Activated T-helper 1 cell treated with anti-CD3 and anti-CD28 coated beads, Interleukin-2, amount 50 U/mL, for 16 hours (primary cell): ENCODE measurements at regions not wholly inside any gene's neighbourhood (a gene's known extent, or its start where the extent isn't known, plus 50 kb on each side); places are given as distances from the start of the nearest gene placed in this dataset.
"Not testable (repeated sequence)": the region's sequence is repeated elsewhere in the genome, so short reads cannot be mapped to it uniquely, and the experiment has no call there.

ENCODE experiments used
- DNase-seq, 2 donors: peaks; one replicate each; pipeline ENCODE4 v3.0.0-alpha.2; 2020; ENCODE audit warnings: low read depth in 1 of 2, low spot score in 1 of 2

DNA sequence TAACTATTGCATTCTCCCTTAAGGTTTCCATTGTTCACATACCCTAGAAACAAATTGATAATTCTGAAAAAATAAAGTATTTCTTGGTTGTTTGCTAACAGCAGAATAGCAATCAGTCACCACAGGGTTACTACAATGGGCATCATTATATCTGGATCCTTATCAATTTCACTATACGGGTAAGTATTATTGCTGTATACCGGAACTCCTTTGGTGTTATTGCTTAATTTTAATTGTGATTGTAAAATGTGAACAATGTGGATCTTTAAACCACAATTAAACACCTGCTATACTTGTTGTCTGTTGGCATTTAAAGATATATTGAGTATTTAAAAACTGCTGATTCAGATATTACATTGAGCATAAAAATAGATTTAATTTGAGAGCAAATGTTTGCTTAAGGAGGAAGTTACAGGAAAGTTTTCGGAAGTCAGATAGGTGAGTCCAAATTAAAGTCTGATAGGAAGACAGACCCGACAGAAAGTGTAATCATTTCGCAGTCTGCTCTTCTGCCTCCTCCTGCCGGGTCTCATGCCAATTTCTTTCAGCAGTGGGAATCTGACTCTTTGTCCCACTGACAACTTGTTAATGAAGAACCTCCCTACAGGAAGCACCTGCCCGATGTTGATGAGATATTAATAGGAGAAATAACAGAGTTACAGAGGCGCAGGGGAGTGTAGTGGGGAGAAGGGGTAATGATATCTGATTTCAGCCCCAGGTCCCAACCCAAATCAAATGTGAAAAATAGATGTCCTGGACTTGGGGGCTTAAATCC lies 169.7 kb upstream of the TBC1D5 start:
- no peak for DNase-seq

DNA sequence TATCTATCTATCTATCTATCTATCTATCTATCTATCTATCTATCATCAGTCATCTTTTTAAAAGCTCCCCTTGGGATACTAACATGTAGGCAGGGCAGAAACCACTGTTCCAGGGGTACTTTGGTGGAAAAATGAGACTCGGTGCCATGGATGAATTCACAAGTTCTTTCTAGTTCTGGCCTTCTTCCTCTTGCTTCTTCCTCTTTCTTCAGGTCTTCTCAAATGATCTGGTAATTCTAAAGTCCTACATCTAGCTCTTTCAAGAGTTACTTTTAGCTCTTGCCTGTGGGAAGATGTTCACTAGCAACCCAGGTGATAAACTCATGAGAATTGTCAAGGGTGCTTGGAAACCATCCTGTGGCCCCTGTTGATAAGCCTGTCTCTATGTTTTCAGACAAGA lies 168.5 kb upstream of the TBC1D5 start:
- no peak for DNase-seq

DNA sequence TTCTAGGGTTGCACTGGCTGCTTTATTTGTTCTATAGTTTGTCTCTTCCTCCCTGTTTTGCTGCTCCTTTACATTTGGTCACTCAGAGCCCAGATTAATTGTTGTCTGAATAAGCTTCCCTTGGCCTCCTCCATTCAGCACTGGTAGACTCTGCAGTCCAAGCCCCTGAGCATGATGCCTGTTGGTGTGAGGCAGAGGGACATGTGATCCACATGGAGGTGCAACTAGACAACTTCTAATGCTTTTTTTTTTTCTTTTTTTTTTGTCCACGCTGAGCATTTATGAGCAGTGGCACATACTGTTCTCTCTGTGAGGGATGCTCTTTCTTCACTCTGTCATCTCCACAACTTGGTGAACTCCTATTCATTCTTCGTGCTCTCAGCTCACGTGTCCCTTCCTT lies 167.3 kb upstream of the TBC1D5 start:
- DNase-seq = no peak

DNA sequence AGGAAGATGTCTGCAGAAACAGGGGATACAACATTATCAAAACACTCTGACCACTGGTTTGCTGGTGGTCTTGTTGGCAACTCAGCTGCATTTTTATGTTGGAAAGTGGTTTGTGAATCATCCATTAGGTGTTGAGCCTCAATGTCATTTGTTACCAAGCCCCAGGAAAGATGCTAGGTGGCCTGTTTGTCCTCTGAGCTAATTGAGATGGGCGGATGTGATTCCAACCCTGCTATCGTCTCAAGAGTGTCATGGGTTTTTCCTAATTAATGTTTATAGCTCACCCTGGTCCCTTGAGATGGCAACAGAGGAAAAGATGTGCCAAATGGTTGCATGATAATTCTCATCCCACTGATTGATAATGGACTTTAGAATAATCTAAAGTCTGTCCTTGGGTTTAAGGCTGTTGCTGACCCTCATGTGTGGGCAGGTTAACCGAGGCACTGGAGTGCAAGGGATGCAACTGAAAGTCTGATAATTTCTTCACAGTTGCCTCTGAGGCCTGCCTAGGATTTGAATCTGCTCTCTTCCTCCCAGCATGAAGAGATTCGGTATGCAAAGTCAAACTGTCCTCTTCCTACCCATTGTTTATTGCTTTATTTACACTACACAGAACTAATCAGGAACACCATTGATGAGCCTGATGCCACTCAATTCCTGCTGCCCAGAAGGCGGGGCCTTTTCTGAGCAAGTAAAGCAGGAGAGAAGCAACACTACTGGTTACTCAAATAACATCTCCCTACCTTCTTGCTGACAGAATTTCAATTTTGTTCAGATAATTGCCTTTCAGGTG lies 166.2 kb upstream of the TBC1D5 start:
- DNase-seq = no peak

DNA sequence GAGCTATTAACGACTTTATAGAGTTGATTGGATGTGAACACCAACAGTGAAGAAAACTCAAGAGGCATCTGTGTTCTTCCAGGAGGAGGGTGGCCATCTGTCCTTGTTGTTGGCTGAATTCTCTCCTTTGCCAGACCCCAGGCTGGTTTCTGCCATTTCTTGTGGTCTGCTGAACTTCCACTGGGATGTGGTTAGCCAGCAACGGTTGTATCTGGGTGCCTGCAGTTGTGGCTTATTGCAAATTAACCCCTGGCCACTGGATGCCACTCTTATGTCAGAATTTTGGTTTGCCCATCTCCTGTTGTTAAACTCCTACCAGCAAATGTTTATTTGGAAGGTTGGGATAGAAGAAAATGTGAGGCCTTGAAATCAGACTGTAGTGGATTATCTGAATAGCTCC lies 163.6 kb upstream of the TBC1D5 start:
- no peak for DNase-seq

DNA sequence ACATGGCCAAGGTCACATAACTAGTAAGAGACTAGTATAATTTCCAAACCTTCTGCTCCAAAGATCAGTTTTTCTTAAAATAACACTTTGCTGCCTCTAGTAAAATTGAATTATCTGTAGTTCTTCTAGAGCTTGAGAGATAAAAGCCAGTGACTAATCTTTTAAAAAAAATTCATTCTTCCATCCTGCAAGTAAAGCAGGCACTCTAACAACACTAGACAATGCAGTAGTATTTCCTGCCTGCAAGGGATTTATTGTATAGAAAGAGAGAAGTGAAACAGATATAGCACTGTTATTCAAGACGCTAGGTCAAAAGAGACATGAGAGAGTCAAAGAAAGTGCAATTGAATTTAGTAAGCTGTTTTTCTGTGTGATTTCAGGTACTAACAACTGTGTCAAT lies 159.5 kb upstream of the TBC1D5 start:
- DNase-seq = no peak

DNA sequence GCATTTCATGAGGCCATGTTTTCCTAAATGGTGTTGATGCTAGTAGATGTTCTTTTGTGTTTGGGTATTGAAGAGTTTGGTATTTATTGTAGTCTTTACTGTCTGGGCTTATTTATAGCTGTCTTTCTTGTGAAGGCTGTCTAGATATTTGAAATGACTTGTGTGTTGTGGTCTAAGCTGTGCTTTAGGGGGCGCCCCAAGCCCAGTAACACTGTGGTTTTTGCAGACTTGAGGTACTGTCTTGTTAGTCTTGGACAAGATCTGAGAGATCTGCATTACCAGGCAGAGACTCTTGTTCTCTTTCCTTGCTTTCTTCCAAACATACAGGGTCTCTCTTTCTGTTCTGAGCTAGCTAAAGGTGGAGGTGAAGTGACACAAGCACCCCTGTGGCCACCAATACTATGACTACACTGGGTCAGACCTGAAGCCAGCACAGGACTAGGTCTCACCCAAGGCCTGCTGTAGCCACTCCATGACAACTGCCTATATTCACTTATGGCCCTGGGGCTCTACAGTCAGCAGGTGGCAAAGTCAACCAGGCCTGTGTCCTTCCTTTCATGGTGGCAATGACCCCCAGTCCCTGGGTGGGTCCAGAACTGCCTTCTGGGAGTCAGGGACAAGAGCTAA lies 152.1 kb upstream of the TBC1D5 start:
- no peak for DNase-seq

DNA sequence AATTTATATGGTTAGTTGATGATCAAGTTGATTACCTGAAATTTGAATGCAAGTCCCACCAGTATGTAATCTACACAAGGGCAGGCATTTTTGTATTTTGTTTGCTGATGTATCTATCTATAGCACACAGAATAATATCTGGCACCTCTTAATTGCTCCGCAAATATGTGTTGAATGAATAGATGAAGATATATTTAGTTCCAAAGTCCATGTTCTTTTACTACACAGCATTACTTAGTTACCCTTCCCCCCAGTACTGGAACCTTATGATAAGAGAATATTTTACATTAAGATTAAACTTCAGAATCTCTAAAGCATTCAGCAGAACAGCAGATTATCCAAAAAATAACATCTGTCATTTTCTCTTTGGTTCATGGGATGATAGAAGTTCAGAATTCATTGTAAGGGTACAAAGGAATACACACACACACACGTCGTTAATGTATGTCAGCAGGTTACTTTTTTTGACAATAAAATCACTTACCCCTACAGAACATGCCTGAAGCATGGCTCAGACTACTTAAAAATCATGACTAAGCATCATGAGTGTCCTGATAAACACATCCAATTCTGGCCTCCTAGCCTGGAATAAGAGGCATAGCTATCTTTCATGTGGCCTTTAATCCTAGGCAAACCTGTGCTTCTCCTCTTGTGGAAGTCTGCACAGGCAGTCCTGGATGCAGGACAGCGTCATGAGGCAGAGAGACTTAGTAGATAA lies 148.9 kb upstream of the TBC1D5 start:
- no peak for DNase-seq

DNA sequence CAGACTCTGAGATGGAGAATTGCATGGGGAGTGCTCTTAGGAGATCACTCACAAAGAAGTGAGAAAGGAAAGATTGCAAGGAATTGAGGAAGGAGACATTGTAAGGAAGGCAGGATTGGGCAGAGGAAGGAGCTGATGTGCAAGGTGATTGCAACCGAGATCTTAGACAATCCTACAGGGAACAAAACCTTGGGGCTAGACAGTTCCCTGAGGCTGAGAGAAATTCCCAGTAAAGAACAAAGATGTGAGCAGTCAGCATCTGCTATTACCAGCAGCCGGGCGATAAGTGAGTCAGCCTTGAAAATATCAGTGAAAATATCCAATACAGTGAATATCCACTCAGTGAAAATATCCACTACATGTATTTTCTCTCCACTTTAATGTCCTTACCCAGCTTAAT lies 143.6 kb upstream of the TBC1D5 start:
- DNase-seq = no peak

DNA sequence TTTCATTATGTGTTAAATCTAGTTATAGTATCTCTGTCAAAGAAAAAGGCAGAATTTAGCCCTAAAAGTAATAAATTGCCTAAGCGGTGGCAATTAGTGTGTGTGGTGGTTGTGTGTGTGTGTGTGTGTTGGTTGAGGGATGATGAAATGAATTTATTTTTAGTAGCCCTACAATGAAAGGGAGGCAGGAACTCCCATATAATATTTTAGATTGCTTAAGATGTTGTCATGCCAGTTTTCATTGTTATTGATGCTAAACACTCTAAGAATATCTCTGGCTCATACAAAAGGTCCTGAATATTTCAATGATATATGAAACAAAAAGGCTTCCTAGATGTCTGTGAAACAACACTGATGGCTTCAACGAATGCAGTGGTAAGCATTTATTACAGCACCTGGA lies 140.6 kb upstream of the TBC1D5 start:
- no peak for DNase-seq

DNA sequence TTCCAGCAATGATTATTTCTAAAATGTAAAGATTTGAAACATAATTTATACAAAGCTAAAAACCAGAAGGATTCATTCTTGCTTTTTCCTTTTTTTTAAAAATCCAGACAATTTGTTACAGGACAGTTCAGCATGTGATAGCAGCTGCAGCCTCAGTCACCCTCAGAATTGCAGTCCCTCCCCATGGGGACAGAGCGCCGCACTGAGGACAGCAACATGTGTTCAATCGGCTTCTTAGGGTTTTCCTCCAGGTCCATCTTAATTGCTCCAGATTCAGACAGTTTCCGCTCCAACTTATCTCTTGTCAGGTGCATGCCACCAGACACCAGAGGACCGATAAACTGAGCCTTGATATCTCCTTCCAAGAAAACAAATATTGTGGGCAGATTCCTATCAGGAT lies 134.9 kb upstream of the TBC1D5 start:
- DNase-seq = no peak

DNA sequence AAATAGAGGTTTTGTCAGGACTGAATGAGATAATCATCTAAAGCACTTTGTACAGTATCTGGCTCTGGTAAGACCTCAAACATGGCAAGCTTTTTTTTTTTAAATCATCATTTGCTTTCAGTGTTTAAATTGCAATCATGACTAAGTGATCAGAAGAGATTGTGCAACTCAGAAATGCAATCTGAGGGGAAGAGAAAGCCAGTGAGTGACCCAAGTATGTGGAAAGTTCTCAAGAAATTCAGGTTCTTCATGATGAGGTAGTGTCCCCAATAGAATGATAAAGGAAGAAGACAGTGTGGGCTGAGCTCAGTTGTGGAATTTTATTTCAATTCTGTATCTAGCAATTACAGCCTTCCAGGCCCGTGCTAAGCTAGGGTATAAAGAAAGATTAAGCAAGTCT lies 132.2 kb upstream of the TBC1D5 start:
- DNase-seq = no peak

DNA sequence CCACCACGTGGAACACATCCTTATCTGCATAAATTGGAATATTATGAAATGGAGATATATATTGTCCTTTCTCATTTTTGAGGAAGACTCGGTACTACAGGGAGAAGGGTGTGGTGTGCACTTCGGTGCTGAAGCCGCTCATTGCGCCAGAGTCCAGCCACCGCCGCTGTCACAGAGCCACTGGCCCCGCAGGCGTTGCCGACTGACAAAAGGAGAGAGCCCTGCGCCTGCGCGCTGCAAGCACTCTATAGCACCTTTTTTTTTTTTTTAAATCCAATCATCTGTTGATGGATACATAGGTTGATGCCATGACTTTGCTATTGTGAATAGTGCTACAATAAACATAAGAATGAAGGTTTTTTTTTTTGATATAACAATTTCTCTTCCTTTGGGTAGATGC lies 130.0 kb upstream of the TBC1D5 start:
- DNase-seq = no peak

DNA sequence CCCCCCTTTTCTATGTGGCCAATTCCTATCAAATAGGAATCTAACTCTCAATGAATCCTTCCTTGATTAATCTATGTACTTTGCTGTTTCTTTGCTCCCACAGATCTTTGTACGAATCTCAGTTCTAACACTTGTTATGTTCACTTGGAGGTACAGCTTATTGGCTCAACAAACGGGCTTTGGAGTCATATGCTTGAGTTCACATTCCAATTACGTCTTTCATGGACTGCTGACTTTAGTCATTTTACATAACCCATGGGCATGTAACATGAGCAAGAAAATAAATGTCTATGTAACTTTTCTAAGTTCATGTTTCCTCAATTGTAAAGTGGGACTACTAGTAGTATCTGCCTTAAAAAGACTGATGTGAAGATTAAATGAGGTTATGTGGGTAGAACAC lies 123.2 kb upstream of the TBC1D5 start:
- DNase-seq = no peak

DNA sequence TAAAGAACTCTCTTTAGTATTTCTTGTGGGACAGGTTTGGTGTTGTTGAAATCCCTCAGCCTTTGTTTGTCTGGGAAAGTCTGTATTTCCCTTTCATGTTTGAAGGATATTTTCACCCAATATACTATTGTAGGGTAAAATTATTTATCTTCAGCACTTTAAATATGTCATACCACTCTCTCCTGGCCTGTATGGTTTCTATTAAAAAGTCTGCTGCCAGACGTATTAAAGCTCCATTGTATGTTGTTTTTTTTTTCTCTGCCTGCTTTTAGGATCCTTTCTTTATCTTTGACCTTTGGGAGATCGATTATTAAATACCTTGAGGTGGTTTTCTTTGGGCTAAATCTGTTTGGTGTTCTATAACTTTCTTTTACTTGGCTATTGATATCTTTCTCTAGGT lies 119.0 kb upstream of the TBC1D5 start:
- DNase-seq = no peak

DNA sequence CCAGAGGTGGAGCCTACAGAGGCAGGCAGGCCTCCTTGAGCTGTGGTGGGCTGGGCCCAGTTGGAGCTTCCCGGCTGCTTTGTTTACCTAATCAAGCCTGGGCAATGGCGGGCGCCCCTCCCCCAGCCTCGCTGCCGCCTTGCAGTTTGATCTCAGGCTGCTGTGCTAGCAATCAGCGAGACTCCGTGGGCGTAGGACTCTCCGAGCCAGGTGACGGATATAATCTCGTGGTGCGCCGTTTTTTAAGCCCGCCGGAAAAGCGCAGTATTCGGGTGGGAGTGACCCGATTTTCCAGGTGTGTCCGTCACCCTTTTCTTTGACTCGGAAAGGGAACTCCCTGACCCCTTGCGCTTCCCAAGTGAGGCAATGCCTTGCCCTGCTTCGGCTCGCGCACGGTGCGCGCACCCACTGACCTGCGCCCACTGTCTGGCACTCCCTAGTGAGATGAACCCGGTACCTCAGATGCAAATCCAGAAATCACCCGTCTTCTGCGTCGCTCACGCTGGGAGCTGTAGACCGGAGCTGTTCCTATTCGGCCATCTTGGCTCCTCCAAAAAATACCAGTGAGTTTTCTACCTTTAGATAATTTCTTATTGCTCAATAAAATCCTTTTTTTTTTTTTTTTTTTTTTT lies 118.5 kb upstream of the TBC1D5 start:
- DNase-seq = not testable (repeated sequence)

DNA sequence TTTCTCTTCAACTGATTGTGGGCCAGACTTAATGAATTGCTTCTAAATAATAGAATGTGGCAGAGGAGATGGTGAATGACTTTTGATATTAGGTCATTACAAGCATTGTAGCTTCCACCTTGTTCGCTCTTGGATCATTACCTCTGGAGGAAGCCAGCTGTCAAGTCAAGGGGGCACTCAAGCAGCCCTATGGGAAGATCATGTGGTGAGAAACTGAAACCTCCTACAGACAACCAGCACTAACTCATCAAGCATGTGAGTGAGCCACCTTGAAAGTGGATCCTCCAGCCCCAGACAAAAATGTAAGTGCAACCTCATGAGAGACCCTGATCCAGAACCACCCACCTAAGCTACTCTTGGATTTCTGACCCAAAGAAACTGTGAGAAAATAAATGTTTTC lies 109.8 kb upstream of the TBC1D5 start:
- DNase-seq = no peak

DNA sequence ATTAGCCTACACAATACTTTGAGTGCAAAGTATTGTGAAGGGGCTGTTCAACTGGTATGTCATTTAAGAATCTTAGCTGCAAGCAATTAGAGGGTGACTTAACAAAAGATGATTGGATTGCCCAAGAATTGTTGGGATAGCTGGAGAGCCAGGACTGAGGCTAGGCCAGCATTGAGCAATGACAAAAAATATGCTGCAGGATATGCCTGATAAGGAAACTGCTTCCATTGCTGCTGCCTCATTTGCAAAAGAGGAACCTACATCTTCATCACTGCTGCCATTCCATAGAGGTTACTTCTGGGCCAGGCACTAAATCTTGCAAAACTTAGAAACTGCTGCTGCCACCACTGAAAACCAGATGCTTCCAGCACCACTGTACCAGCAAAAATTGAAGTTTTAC lies 108.0 kb upstream of the TBC1D5 start:
- DNase-seq = no peak

DNA sequence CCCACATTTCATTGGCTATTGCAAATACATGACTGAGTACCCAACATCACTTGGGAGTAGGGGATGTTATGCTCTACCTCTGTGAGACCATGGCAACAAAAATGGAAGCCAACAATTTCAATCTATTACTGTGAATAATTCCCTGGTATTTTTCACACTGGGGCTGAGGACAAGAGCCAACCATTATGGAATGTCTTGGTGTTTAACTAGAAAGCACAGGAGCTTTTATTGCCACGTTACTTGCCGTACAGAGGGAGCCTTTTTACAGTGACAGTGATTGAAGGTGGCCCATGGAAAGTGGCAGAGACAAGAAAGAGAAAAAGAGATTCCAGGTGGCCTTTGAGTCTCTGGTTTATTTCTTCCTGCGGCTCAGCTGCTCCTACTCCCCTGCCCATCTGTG lies 105.7 kb upstream of the TBC1D5 start:
- no peak for DNase-seq

DNA sequence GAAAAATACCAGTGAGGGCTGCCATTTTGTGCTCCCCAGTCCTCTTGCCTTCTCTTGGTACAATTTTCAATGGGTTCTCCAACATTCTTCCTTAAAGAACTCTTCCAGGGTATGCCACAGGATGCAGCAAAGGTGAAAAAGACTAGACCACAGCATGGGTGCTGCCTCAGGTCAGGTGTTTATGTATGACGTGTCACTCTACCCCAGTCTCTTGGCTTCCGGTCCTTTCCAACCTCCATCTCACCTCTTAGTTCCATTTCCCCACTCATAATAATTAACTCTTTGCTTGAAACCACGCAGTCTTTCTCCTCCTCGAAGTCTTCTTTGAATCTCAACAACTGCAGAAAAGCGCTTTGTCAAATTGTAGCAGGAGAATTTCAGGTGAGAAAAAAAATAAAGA lies 104.7 kb upstream of the TBC1D5 start:
- DNase-seq = no peak

DNA sequence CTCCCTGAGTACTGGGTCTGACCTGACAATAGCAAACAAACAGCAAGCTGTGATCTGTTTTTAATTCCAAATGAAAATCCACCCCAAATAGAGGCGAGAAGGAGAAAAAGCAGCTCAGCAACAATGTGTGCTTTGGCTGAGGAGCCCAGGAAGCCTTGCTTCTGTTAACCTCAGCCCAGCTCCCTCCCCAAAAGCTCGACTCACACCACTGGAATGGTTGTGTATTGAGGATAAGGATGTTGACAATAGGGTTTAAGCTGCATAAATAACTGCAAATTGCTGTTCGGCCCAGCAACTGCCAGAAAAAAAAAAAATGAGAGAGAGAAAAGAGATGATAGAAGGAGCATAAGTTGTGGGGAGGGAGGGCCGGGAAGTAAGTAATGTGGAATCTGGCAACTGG lies 104.0 kb upstream of the TBC1D5 start:
- DNase-seq = no peak
